Natural killer cell (primary cell): ENCODE measurements at regions not wholly inside any gene's neighbourhood (a gene's known extent, or its start where the extent isn't known, plus 50 kb on each side); places are given as distances from the start of the nearest gene placed in this dataset.

Experiments
- ATAC-seq, 3 donors: fragments of 150-1000 bp in 2 of 3; fragments of 200-7000 bp in 1 of 3; cut with Tn5 transposase; 1 replicate in 1 of 3; 2 replicates in 2 of 3; pipeline ENCODE4 v1.10.0; 2021; ENCODE audit warnings: mild to moderate bottlenecking in 2 of 3, moderate library complexity in 2 of 3
- DNase-seq, 2 donors: peaks; one replicate each; pipeline versions ENCODE4 v3.0.0 to v3.0.0-alpha.2; 2013 to 2021; ENCODE audit warnings: mixed read lengths in 1 of 2
- H3K27ac ChIP-seq: one replicate; pipeline ENCODE4 v1.5.1; 2013; ENCODE audit warnings: mild to moderate bottlenecking, low read length
- H3K27me3 ChIP-seq: one replicate; pipeline ENCODE4 v1.6.1; 2013; ENCODE audit warnings: low read length; ENCODE audit not compliant: control insufficient read depth, insufficient read depth
- H3K36me3 ChIP-seq: one replicate; pipeline ENCODE4 v1.6.1; 2013; ENCODE audit warnings: low read length; ENCODE audit not compliant: control insufficient read depth, insufficient read depth
- H3K4me1 ChIP-seq: one replicate; pipeline ENCODE4 v1.6.1; 2013; ENCODE audit warnings: low read length; ENCODE audit not compliant: control insufficient read depth, insufficient read depth
- H3K4me3 ChIP-seq: one replicate; pipeline ENCODE4 v1.5.1; 2013; ENCODE audit warnings: low read length
- H3K9me3 ChIP-seq: one replicate; pipeline ENCODE4 v1.6.1; 2013; ENCODE audit warnings: low read length; ENCODE audit not compliant: control insufficient read depth, insufficient read depth
- H3K27ac Mint-ChIP-seq, 2 donors: one replicate each; pipeline ENCODE4 v1.8.0; 2022; ENCODE audit warnings: mild to moderate bottlenecking in 2 of 2, mixed read lengths in 2 of 2, moderate library complexity in 1 of 2
- H3K27me3 Mint-ChIP-seq, 2 donors: one replicate each; pipeline ENCODE4 v1.8.0; 2022; ENCODE audit warnings: low read depth in 2 of 2, mixed read lengths in 2 of 2
- H3K36me3 Mint-ChIP-seq: one replicate; pipeline ENCODE4 v1.8.0; 2022; ENCODE audit warnings: mixed read lengths
- H3K4me1 Mint-ChIP-seq, 2 donors: one replicate each; pipeline ENCODE4 v1.8.0; 2022; ENCODE audit warnings: mixed read lengths in 2 of 2
- H3K4me3 Mint-ChIP-seq: one replicate; pipeline ENCODE4 v1.8.0; 2022; ENCODE audit warnings: mild to moderate bottlenecking, moderate library complexity, mixed read lengths
- H3K9me3 Mint-ChIP-seq, 2 donors: one replicate each; pipeline ENCODE4 v1.8.0; 2022; ENCODE audit warnings: mixed read lengths in 2 of 2
- CTCF ChIP-seq: fragments of 200-600 bp; IDR thresholded peaks from one replicate; pipeline ENCODE4 v1.8.0; 2022; ENCODE audit warnings: antibody characterized with exemption
- WGBS: methylation state at CpG from one replicate; pipeline ENCODE4 v1.1.7; 2013; ENCODE audit warnings: missing lambda C conversion rate; ENCODE audit not compliant: insufficient coverage; 5-methylcytosine and 5-hydroxymethylcytosine counted together
- intact Hi-C: fragments of 100-400 bp; cut with micrococcal nuclease; formaldehyde crosslinking; loops from one replicate; pipeline ENCODE4 v1.14.2; 2022

GRCh38 chr2:443741-444140 is 155.8 kb upstream of the ALKAL2 start:
- H3K9me3 Mint-ChIP-seq: no peaks in the 10 kb centered on the region
- DNase-seq (no peak), ATAC-seq (no peak)
- H3K4me3 Mint-ChIP-seq: peak overlapping the region; percentile 17
- no peaks in the 10 kb centered on the region for H3K36me3 ChIP-seq
- H3K9me3 ChIP-seq: no peaks in the 10 kb centered on the region
- H3K27ac ChIP-seq: no peak overlapping the region
- no peak overlapping the region for H3K4me3 ChIP-seq
- peak overlapping the region in 1 of 2 donors; percentile 53 for H3K27ac Mint-ChIP-seq
- no peaks in the 10 kb centered on the region for H3K27me3 ChIP-seq
- TF ChIP-seq CTCF: no peak
- 37% methylated on average over 5 of the region's 6 CpGs for WGBS
- intact Hi-C loops: no loop called here
- H3K36me3 Mint-ChIP-seq: no peaks in the 10 kb centered on the region
- peaks cover 56% of the 10 kb centered on the region for H3K4me1 ChIP-seq
- H3K27me3 Mint-ChIP-seq: peaks cover 0 to 3% of the 10 kb centered on the region in 2 donors
- peaks cover 22 to 38% of the 10 kb centered on the region in 2 donors for H3K4me1 Mint-ChIP-seq

GRCh38 chr2:443216-443615 is 155.3 kb upstream of the ALKAL2 start:
- Mint-ChIP-seq H3K27me3 (peaks cover 0 to 3% of the 10 kb centered on the region in 2 donors), H3K36me3 (no peaks in the 10 kb centered on the region), H3K4me3 (peak overlapping the region; percentile 49), H3K9me3 (no peaks in the 10 kb centered on the region), H3K4me1 (peaks cover 27 to 42% of the 10 kb centered on the region in 2 donors), H3K27ac (peak overlapping the region in 1 of 2 donors; percentile 53)
- DNase-seq (no peak), ATAC-seq (no peak)
- TF ChIP-seq CTCF: no peak
- peaks cover 61% of the 10 kb centered on the region for H3K4me1 ChIP-seq
- no peaks in the 10 kb centered on the region for H3K36me3 ChIP-seq
- WGBS: 71% methylated on average over 19 of the region's 19 CpGs
- no peaks in the 10 kb centered on the region for H3K9me3 ChIP-seq
- H3K27me3 ChIP-seq: no peaks in the 10 kb centered on the region
- intact Hi-C loops: no loop called here
- H3K4me3 ChIP-seq: no peak overlapping the region
- no peak overlapping the region for H3K27ac ChIP-seq

- Histone ChIP-seq H3K4me1 (peaks cover 75% of the 10 kb centered on the region), H3K4me3 (no peak overlapping the region), H3K27me3 (no peaks in the 10 kb centered on the region), H3K9me3 (no peaks in the 10 kb centered on the region), H3K27ac (peak overlapping the region; percentile 41), H3K36me3 (no peaks in the 10 kb centered on the region)
- peaks cover 0 to 3% of the 10 kb centered on the region in 2 donors for H3K27me3 Mint-ChIP-seq
- intact Hi-C loops: no loop called here
- H3K4me1 Mint-ChIP-seq: peaks cover 34 to 50% of the 10 kb centered on the region in 2 donors
- WGBS: 69% methylated on average over 16 of the region's 16 CpGs
- H3K36me3 Mint-ChIP-seq: no peaks in the 10 kb centered on the region
- ATAC-seq (peak in 1 of 3 donors; percentile 26), DNase-seq (no peak)
- H3K27ac Mint-ChIP-seq: no peak overlapping the region
- H3K9me3 Mint-ChIP-seq: no peaks in the 10 kb centered on the region
- TF ChIP-seq CTCF: no peak
- H3K4me3 Mint-ChIP-seq: no peak overlapping the region
Measured at GRCh38 chr2:441258-442022, 153.5 kb upstream of the ALKAL2 start.

- Mint-ChIP-seq H3K4me1 (peaks cover 34 to 50% of the 10 kb centered on the region in 2 donors), H3K9me3 (no peaks in the 10 kb centered on the region), H3K27me3 (peaks cover 0 to 3% of the 10 kb centered on the region in 2 donors), H3K4me3 (peak overlapping the region; percentile 63), H3K27ac (peak overlapping the region; percentile 65 to 76), H3K36me3 (no peaks in the 10 kb centered on the region)
- WGBS: 43% methylated on average over 3 of the region's 4 CpGs
- H3K27ac ChIP-seq: no peak overlapping the region
- H3K4me3 ChIP-seq: no peak overlapping the region
- peaks cover 73% of the 10 kb centered on the region for H3K4me1 ChIP-seq
- no peak for TF ChIP-seq CTCF
- no peaks in the 10 kb centered on the region for H3K27me3 ChIP-seq
- no peak for DNase-seq
- intact Hi-C loops: no loop called here
- H3K36me3 ChIP-seq: no peaks in the 10 kb centered on the region
- ATAC-seq: no peak
- no peaks in the 10 kb centered on the region for H3K9me3 ChIP-seq
Measured at GRCh38 chr2:440403-440740, 152.5 kb upstream of the ALKAL2 start.
